ENCODE measurements at regions not wholly inside any gene's neighbourhood (a gene's known extent, or its start where the extent isn't known, plus 50 kb on each side); places are given as distances from the start of the nearest gene placed in this dataset.
A peak's percentile ranks its signal among the peaks of the same experiment; 100 is the strongest.

GRCh38 chr2:37563375-37564015, 107.9 kb downstream of the CDC42EP3 start (continued):
- TF ChIP-seq ZNF518B (CRISPR knock-in tag; IDR thresholded peaks at IDR 0.05) (no peak), DNMT1 (IDR thresholded peaks at IDR 0.05) (no peak), ZNF395 (CRISPR knock-in tag; IDR thresholded peaks at IDR 0.05) (no peak)

GRCh38 chr2:37564356-37564755, 107.1 kb downstream of the CDC42EP3 start:
- Histone ChIP-seq H3K9ac (ENCODE audit: insufficient read depth in 1 of 2, low read depth in 2 of 2, low read length in 2 of 2) (peak overlapping the region in 1 of 2 experiments; percentile 68; a peak in 2 of 4 replicates), H3K79me2 (ENCODE audit: control insufficient read depth, insufficient read depth, low read length) (peaks cover 37% of the 10 kb centered on the region; the same call in 2 of the 3 replicates), H3K4me2 (ENCODE audit: insufficient read depth, low read length) (peak overlapping the region; percentile 77), H3K27ac (ENCODE audit: extremely low read depth, low read depth, low read length) (peak overlapping the region; percentile 95), H4K20me1 (replicated peaks; ENCODE audit: control insufficient read depth, insufficient read depth, low read length) (no peaks in the 10 kb centered on the region), H3K36me3 (ENCODE audit: control insufficient read depth, insufficient read depth, low read length) (peaks cover 9% of the 10 kb centered on the region; the same call in 2 of the 3 replicates), H2AFZ (ENCODE audit: low read depth, low read length) (peak overlapping the region; percentile 81), H3K9me3 (replicated peaks; ENCODE audit: control insufficient read depth, insufficient read depth, low read depth, low read length) (no peaks in the 10 kb centered on the region), H3K9me1 (ENCODE audit: control insufficient read depth, insufficient read depth, low read length) (no peaks in the 10 kb centered on the region), H3K27me3 (ENCODE audit: control insufficient read depth in 2 of 2, insufficient read depth in 2 of 2, low read length in 2 of 2) (no peaks in the 10 kb centered on the region), H3K4me1 (replicated peaks in 1 of 2; ENCODE audit: control insufficient read depth in 2 of 2, insufficient read depth in 2 of 2, low read length in 2 of 2) (peaks cover 0 to 32% of the 10 kb centered on the region in 2 experiments; a peak in 4 of 5 replicates), H3K4me3 (peak overlapping the region; percentile 15)
- FAIRE-seq: peak; percentile 58
- no peak for DNase-seq (ENCODE audit: extremely low read depth in 1 of 4, low spot score in 3 of 4)
- in situ Hi-C loops (cut with MboI): loop anchor here (10.0 kb wide), 1 partner anchor 330 kb away; the partner anchor contains the start of genes CEBPZ and NDUFAF7
- ATAC-seq: no peak
- intact Hi-C loops (cut with micrococcal nuclease): no loop called here
- no TSS peak for BruUV-seq (replicated peaks)
- WGBS (ENCODE audit: insufficient coverage, low coverage, missing lambda C conversion rate): 33% methylated on average over 7 of the region's 7 CpGs
- ChIA-PET POLR2A (interaction anchor here (1.3 kb wide), 1 partner anchor 10 kb away, joined by 3 read pairs; no protein-coding TSS in a partner anchor), CTCF (ENCODE audit: low intra/inter-chr PET ratio) (no interaction called here)
- TF ChIP-seq SMAD4 (CRISPR knock-in tag; conservative IDR thresholded peaks at IDR 0.05) (0 out of 2 replicates have a peak, but pooled peaks have one; percentile 21), ZNF395 (CRISPR knock-in tag; IDR thresholded peaks at IDR 0.05) (0 out of 2 replicates have a peak, but pooled peaks have one; percentile 44), ETV1 (tag; conservative IDR thresholded peaks at IDR 0.05; ENCODE audit: low read depth) (peak; percentile 82), ARID3A (IDR thresholded peaks at IDR 0.05; ENCODE audit: borderline replicate concordance, low read depth, low read length) (peak; percentile 33; the same call in 1 of the 2 replicates), MTA1 (IDR thresholded peaks at IDR 0.05; ENCODE audit: borderline replicate concordance) (no peak), CBX3 (IDR thresholded peaks at IDR 0.05; ENCODE audit: borderline replicate concordance in 1 of 2, low read length in 2 of 2) (peak in 1 of 2 experiments; percentile 52; a peak in 1 of 3 replicates), CBX2 (IDR thresholded peaks at IDR 0.05; ENCODE audit: insufficient read depth, low read length, poor library complexity, severe bottlenecking) (no peak), BACH1 (tag; IDR thresholded peaks at IDR 0.05) (no peak)

Data from K562 (cell line).